IPS-NIHi7 (cell line): ENCODE measurements at regions not wholly inside any gene's neighbourhood (a gene's known extent, or its start where the extent isn't known, plus 50 kb on each side); places are given as distances from the start of the nearest gene placed in this dataset.
"Not testable (repeated sequence)": the region's sequence is repeated elsewhere in the genome, so short reads cannot be mapped to it uniquely, and the experiment has no call there.

Experiments
- DNase-seq: peaks from one replicate; pipeline ENCODE4 v3.0.0; 2012; ENCODE audit warnings: mixed read lengths; ENCODE audit errors: extremely low spot score

GRCh38 chr3:6704817-6705216 is 156.1 kb upstream of the GRM7 start:
- not testable (repeated sequence) for DNase-seq

DNA sequence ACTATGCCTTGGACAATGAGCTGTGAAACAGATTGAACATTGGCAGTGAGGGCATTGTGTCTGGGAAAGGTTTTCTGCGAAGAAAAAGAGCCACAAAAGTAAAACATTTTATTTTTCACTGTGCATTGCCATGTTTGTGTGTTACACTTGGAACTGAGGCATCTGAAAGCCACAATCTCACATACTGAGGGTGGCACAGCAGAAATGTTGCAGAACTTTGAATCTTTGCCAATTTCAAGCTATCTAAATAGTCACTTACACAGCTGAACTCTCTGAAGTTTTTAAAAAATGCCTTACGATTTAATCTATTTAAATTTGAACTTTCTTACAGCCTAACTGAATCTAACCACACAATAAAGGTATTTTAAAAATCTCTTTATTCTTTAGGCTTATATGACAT is 154.1 kb upstream of the GRM7 start:
- DNase-seq = no peak

DNA sequence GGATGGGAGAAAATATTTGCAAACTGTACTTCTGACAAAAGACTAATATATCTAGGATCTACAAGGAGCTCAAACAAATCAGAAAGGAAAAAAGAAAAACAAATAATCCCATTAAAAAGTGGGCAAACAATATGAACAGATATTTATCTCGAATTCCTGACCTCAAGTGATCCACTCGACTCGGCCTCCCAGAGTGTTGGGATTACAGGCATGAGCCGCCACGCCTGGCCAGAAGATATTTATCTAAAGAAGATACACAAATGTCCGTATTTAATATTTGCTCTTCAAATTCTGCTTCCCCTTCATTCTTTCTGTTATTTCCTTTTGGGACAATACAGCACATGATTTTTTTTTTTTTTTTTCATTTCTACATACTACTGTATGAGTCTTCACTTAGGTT is 151.7 kb upstream of the GRM7 start:
- DNase-seq = no peak

DNA sequence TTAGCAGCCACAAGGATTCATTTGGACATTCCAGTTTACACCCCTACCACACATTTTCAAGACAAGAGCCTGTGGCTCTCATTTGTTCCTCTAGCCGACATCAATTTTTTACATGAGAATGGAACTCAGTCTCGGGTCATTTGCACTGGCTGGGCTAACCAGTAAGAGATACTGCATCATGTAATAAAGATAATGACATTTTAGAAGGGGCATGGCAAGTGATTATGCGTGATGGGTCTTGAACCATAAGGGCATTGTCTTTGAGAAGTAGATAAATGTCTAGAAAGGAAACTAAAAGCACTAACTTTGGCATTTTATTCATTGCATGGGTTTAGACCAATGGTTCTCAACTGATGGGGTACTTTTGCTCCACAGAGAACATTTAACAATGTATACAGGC is 146.0 kb upstream of the GRM7 start:
- DNase-seq = no peak

GRCh38 chr3:6716420-6716819 is 144.5 kb upstream of the GRM7 start:
- DNase-seq = no peak

- DNase-seq = no peak
Measured at GRCh38 chr3:6717026-6717943, 143.6 kb upstream of the GRM7 start.

DNA sequence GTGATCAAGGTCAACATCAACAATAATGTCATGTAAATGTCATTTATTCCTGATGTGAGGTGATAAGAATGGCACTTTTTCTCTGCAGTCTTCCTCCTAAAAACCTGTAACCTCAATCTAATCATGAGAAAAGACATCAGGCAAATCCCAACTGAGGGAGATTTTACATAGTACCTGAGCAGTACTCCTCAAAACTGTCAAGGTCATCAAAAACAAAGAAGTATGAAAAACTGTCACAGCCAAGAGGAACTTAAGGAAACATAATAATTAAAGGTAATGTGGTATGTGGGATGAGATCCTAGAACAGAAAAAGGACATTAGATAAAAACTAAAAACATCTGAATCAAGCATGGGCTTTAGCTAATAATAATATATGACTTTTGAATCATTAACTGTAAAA is 140.9 kb upstream of the GRM7 start:
- DNase-seq = no peak

DNA sequence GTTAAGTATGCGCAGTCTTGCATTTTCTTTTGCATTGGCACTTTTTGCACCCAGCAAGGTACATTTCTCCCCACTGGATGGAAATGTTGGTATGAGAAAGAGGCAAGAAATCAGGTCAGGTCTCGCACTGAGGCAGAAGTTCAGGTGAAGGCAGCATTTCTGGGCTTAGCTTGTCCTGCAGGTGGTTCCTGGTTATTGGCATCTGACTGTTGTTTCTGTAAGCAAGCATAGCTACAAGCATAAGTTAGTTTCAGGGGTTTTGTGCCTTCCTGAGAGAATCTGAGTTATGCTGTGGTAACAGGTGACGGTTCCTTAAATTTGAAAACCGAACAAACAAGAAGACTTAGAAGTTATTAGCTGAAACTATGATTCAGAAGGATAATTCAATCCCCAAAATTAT is 139.4 kb upstream of the GRM7 start:
- no peak for DNase-seq

GRCh38 chr3:6723205-6723604 is 137.7 kb upstream of the GRM7 start:
- DNase-seq = no peak

DNA sequence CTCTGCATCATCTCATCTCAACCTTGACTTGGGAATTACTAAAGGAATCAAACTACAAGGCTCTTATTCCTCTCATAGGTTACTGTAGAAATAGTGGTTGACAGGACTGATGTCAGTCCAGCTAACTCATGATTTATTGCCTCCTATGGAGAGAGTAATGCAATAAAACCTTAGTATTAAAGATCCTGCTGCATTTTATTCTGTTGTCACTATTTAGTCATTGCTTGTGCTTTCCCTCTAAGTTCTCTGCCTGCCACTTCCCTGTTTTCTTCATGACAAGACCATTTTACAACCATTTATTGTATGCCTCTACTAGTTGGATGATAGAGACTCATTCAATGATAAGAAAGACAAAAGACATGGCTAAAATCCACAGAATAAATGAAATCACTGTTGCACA is 134.1 kb upstream of the GRM7 start:
- no peak for DNase-seq

DNA sequence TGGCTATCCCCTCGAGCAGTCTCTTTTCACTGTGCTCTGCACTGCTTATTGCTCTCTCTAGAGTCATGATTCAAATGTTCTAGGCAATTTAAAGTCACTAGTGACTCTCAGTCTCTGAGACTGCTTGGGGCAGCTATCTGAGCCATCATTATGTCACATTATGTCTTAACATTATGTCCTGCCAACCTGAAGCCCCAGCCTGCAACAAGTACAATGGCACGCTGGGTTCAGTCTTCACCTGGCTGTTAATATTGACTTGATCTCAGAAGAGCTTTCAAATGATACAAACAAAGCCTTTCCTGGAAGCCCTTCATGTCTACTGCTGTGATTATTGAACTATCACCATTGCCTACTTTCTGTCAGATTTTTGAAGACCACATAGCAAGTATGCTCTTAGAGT is 128.1 kb upstream of the GRM7 start:
- DNase-seq = no peak

GRCh38 chr3:6733699-6734394 is 127.1 kb upstream of the GRM7 start:
- DNase-seq = no peak

GRCh38 chr3:6734395-6734746 is 126.5 kb upstream of the GRM7 start:
- DNase-seq = no peak

DNA sequence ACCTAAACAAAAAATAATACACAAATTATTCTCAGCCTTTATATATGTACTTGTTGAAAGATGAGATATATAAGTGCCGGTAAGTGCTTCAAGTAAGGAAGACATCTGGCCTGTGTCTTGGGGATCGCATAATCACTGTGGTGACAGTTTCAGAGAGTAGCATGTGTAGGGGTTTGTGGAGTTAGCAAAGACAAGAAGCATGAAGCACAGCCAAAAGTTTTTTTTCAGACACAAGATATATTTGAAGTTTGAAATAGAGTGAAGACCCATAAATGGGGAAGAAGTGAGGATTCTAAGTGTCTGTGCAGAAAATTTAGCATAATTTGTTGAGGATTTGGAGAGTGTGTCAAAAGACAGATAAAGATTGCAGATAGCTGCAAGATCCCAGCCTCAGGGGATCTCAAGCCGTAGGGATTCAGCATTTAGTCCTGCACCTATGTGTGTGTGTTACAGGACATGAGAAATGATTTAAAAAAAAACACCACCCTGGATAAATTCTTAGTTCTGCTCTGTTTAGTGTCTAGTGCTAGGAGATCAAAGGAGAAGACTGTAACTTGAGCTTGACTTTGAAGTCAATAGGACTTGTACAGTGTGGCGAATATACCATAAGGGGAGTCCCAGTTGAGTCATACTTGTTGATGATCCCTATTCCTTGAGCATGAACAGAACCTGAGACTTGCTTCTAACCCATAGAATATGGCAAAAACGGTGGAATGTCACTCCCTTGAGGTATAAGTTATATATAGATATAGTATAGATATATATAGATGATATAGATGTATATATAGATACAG is 123.9 kb upstream of the GRM7 start:
- no peak for DNase-seq

DNA sequence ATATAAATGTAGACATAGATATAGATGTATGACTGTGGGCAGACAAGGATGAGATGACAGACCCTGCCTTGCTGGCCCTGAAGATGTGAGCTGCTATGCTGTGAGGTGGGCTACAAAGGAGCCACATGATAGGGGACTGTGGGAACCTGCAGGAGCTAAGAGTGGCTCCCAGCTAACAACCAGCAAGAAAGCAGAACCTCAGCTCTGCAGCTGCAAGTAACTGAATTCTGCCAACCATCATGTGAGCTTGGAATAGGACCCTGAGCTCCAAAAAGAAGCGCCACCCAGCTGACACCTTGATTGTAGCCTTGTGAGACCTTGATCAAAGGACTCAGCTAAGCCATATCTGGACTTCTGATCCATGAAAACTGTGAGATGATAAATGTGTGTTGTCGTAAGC is 123.3 kb upstream of the GRM7 start:
- DNase-seq = no peak

DNA sequence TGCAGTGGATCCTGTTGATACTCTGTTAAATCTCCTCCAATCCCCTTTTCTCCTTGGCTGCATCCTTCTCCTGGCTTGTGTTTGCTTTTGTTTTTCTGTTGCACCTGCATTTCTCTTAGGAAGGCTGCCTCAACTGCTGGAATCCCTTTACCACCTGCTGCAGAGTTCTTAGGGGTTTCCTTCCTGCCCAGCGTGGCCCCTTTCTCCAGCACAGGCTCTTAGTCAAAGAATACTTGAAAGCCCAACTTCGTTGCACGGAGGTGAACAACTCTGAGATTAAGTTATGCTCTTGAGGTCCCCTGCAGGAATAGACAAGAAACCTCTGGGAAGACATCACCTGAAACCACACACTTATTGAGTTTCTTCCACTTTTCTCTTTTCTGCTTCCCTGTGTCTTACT is 121.6 kb upstream of the GRM7 start:
- DNase-seq = no peak

DNA sequence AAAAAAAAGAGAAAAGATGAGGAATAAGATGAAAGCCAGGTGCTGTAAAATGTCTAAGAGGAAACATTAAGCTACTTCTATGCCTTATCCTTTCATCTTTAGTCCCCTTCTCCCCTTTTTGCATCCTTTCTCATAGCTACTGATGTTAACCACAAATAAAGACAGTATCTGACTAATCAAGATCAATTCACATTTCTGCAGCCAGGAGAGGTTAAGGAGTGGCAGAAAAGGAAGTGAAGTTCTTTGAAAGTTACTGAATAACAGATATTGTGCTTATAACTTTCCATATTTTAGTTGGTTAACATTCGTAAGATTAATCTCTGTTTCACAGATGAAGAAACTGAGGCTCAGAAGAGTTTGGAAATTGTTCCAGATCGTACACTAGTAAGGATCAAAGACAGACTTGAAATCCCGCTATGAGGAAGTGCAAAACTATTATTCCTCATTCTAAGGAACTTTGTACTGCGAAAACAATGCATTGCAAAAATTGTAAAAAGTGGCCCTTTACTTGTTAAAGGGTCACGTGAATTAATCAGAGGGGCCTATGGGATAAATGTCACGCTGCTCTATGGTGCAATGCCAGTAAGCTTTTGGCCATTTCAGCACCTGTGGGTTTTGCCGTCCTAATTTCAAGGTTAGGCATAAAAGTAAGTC is 117.7 kb upstream of the GRM7 start:
- no peak for DNase-seq

- no peak for DNase-seq
Measured at GRCh38 chr3:6746443-6746842, 114.5 kb upstream of the GRM7 start.

DNA sequence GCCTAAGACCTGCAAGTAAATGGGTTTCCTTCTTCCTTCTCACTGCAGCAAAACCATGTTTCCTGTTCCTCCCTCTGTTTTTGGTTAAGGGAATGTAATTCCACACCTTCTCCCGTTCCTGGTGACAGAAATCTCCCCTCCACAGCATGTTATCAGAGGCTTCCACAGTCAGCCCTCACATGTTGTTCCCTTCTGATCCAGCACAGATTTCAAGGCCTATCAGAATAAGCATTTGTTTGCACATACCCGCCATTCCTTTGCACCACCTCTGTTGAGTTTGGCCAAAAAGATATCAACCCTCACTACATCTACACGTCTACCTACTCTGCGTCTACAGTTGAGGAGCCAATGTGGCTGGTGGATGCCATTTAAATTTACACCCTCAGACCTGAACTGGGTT is 113.9 kb upstream of the GRM7 start:
- DNase-seq = no peak

DNA sequence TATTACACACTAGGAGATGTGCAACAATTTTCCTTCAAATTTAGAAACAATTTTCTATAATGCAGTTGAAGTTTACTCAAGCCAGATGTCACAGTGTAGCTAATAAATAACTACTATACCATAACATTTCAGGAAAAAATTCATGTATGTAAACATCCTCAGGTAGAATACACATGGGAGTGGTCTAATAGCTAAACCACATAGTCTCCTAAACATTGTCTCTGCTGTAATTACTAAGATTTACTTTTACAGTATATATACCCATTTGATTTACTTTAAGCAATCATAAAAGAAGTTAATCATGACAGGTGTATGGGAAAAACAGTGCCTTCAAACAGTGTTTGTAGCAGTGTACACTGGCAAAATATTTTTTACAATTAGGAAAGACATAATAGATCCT is 110.1 kb upstream of the GRM7 start:
- DNase-seq = no peak

GRCh38 chr3:6753536-6753935 is 107.4 kb upstream of the GRM7 start:
- no peak for DNase-seq
